SU-DHL-6 (cell line): ENCODE measurements at regions not wholly inside any gene's neighbourhood (a gene's known extent, or its start where the extent isn't known, plus 50 kb on each side); places are given as distances from the start of the nearest gene placed in this dataset.

ENCODE experiments used
- CTCF ChIP-seq: fragments of 200-600 bp; sonication (generic); IDR thresholded peaks from one replicate; pipeline ENCODE4 v1.5.1; 2017; ENCODE audit warnings: antibody characterized with exemption, mild to moderate bottlenecking, low read length, moderate library complexity; ENCODE audit not compliant: insufficient read depth, poor library complexity, severe bottlenecking
- EZH2phosphoT487 ChIP-seq: fragments of 200-600 bp; sonication (generic), shearing (Covaris generic); conservative IDR thresholded peaks from 2 replicates; pipeline ENCODE4 v1.6.1; 2018; ENCODE audit warnings: mild to moderate bottlenecking, antibody characterized with exemption, low read length, moderate library complexity, mixed read lengths

GRCh38 chr2:147684903-147685302 is 159.9 kb upstream of the ACVR2A start:
- TF ChIP-seq CTCF: no peak
- no peak for TF ChIP-seq EZH2phosphoT487
